Calu3 (cell line): ENCODE measurements at regions not wholly inside any gene's neighbourhood (a gene's known extent, or its start where the extent isn't known, plus 50 kb on each side); places are given as distances from the start of the nearest gene placed in this dataset.
A peak's percentile ranks its signal among the peaks of the same experiment; 100 is the strongest.
"Not testable (repeated sequence)": the region's sequence is repeated elsewhere in the genome, so short reads cannot be mapped to it uniquely, and the experiment has no call there.

Source experiments
- BruUV-seq: library from RNA; stranded (reverse); fragments of 400-500 nt; replicated peaks from 2 replicates; lab custom pipeline; 2021; lab: Mats Ljungman, UMichigan
- CTCF ChIA-PET: fragments of 300-600 bp; sonication (Branson Sonifier 250); formaldehyde crosslinking; loops from one replicate; lab custom pipeline; 2022; ENCODE audit warnings: antibody characterized with exemption; lab: Charles Lee
- DNase-seq: peaks from one replicate; pipeline ENCODE4 v3.0.0; 2022
- H3K27ac Mint-ChIP-seq: one replicate; pipeline ENCODE4 v1.8.0; 2022; ENCODE audit warnings: mixed read lengths; ENCODE audit not compliant: unreplicated experiment
- H3K27me3 Mint-ChIP-seq: one replicate; pipeline ENCODE4 v1.8.0; 2022; ENCODE audit warnings: mixed read lengths; ENCODE audit not compliant: unreplicated experiment
- H3K36me3 Mint-ChIP-seq: one replicate; pipeline ENCODE4 v1.8.0; 2022; ENCODE audit warnings: mild to moderate bottlenecking, moderate library complexity, mixed read lengths; ENCODE audit not compliant: insufficient read depth, unreplicated experiment
- H3K4me1 Mint-ChIP-seq: one replicate; pipeline ENCODE4 v1.8.0; 2022; ENCODE audit warnings: mild to moderate bottlenecking, low read depth, mixed read lengths; ENCODE audit not compliant: unreplicated experiment
- H3K4me3 Mint-ChIP-seq: one replicate; pipeline ENCODE4 v1.8.0; 2022; ENCODE audit warnings: mild to moderate bottlenecking, low read depth, moderate library complexity, mixed read lengths; ENCODE audit not compliant: unreplicated experiment
- H3K9me3 Mint-ChIP-seq: one replicate; pipeline ENCODE4 v1.8.0; 2022; ENCODE audit warnings: low read depth, mixed read lengths; ENCODE audit not compliant: unreplicated experiment
- intact Hi-C: fragments of 100-400 bp; cut with micrococcal nuclease; formaldehyde crosslinking; loops from one replicate; pipeline ENCODE4 v1.10.0; 2022; ENCODE audit not compliant: unreplicated experiment
- TF ChIP-seq, protein P1 (sequence below): fragments of 200-600 bp; IDR thresholded peaks from one replicate; pipeline ENCODE4 v1.8.0; 2022; ENCODE audit warnings: antibody characterized with exemption; ENCODE audit not compliant: unreplicated experiment

DNA sequence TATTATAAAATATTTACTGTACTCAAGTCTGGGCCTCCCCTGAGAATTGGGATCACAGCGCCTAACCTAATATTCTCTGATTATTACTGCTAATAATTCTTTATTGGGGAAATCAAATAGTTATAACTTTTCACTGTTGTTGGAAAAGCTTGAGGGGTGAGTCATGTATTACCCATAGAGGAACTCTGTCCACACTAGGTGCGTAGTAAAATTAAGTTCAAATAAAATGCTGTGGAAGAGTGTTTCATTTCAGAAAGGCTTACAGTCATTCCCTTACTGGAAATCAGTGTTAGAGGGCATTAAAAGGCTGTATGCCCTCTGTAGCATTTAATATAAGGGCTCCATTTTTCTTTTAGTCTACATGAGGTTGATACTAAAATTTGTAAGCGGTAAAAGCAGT lies 135.0 kb upstream of the NFIA start:
- no peaks in the 10 kb centered on the region for H3K9me3 Mint-ChIP-seq
- no peak overlapping the region for H3K4me3 Mint-ChIP-seq
- intact Hi-C loops, result loop anchor here (10.0 kb wide), 1 partner anchor 793 kb away; no protein-coding TSS in a partner anchor
- DNase-seq, result no peak
- CTCF ChIA-PET, result no interaction called here
- TF ChIP-seq, protein P1, sequence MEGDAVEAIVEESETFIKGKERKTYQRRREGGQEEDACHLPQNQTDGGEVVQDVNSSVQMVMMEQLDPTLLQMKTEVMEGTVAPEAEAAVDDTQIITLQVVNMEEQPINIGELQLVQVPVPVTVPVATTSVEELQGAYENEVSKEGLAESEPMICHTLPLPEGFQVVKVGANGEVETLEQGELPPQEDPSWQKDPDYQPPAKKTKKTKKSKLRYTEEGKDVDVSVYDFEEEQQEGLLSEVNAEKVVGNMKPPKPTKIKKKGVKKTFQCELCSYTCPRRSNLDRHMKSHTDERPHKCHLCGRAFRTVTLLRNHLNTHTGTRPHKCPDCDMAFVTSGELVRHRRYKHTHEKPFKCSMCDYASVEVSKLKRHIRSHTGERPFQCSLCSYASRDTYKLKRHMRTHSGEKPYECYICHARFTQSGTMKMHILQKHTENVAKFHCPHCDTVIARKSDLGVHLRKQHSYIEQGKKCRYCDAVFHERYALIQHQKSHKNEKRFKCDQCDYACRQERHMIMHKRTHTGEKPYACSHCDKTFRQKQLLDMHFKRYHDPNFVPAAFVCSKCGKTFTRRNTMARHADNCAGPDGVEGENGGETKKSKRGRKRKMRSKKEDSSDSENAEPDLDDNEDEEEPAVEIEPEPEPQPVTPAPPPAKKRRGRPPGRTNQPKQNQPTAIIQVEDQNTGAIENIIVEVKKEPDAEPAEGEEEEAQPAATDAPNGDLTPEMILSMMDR, result no peak
- peaks cover under 1% of the 10 kb centered on the region for H3K36me3 Mint-ChIP-seq
- peaks cover 21% of the 10 kb centered on the region for H3K27me3 Mint-ChIP-seq
- peaks cover 11% of the 10 kb centered on the region for H3K4me1 Mint-ChIP-seq
- no peak overlapping the region for H3K27ac Mint-ChIP-seq
- no TSS peak for BruUV-seq

DNA sequence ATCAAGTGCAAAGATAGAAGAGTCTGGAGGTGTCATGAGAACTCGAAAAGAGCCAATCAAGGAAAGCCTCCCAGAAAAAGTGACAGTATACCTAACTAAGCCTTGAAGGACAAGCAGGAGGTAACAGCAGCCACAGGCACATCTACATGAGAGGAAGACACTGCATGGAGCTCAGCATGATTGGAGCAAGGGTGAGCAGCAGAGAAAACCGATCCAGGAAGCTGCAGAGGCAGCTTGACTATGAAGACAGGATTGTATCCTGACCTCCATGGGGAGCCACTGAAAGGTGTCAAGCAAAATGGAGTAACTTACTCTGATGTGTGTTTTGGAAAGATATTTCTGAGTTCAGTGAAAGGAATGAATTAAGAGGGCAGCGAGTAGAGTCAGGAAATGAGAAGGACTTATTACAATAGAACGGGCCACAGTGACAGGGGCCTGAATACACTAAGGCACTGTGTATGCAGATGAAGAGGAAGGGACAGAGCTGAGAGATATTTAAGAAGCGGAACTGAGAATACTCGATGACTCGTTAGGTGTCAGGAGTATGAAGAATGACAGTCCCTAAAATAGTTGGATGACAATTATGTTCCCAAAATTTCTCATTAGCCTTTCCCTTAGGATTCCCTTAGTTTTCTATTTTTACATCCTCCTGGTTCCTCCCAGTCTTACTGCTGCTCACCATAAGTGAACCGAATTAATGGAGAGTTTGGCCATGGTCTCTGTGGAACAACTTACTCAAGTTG lies 139.3 kb upstream of the NFIA start:
- Mint-ChIP-seq H3K27ac (peak overlapping the region; percentile 1), H3K4me1 (peaks cover 18% of the 10 kb centered on the region), H3K9me3 (no peaks in the 10 kb centered on the region), H3K4me3 (no peak overlapping the region), H3K36me3 (peaks cover 5% of the 10 kb centered on the region), H3K27me3 (no peaks in the 10 kb centered on the region)
- no TSS peak for BruUV-seq
- no peak for DNase-seq
- CTCF ChIA-PET, result interaction anchor here (0.6 to 1.1 kb wide), 3 partner anchors 18 to 28 kb away, joined by 3 to 4 read pairs (median 4); no protein-coding TSS in a partner anchor
- TF ChIP-seq, protein P1, result no peak
- intact Hi-C loops, result loop anchor here (10.0 kb wide), 1 partner anchor 788 kb away; no protein-coding TSS in a partner anchor

DNA sequence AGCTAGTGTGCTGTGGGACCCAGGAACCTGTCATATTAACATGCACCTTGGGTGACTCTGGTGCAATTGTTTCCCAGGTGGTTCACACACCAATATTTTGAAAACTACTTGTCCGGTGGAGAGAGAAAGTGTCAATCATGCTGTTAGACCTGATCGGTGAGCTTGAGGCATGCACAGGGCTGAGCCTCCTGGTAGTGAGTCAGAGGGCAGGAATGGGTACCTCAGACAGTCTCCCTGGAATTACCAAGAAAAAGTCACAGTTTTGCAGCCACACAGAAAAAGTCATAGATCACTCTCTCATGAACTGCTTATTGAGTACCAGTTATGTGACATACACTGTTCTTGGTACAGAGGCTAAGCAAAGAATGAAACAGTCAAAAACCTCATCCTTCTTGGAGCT lies 140.1 kb upstream of the NFIA start:
- peak; percentile 72 for DNase-seq
- H3K4me1 Mint-ChIP-seq, result peaks cover 18% of the 10 kb centered on the region
- no peaks in the 10 kb centered on the region for H3K27me3 Mint-ChIP-seq
- H3K27ac Mint-ChIP-seq, result no peak overlapping the region
- H3K9me3 Mint-ChIP-seq, result no peaks in the 10 kb centered on the region
- intact Hi-C loops, result loop anchor here (10.0 kb wide), 1 partner anchor 787 kb away; no protein-coding TSS in a partner anchor
- TF ChIP-seq, protein P1, result no peak
- peaks cover 5% of the 10 kb centered on the region for H3K36me3 Mint-ChIP-seq
- CTCF ChIA-PET, result interaction anchor here (0.6 to 1.1 kb wide), 3 partner anchors 19 to 27 kb away, joined by 3 to 4 read pairs (median 4); no protein-coding TSS in a partner anchor
- no TSS peak for BruUV-seq
- H3K4me3 Mint-ChIP-seq, result no peak overlapping the region

DNA sequence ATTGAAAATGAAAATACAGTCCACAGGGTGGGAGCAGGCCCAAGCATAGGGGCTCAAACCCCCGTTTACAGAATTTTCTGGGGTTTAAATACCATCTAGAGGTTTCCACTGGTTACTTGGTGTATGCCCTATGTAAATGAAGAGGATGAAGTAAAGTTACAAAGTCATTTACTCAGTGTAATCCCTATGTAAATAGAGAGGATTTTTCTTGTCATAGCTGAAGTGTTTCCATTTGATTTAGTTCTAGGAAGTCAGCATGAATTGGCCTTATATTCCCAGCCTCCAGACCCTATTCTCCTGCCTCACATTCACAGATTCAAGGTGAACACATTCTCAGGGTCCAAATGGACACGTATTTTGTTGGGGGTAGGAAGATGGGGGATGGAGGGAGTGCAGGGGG lies 141.7 kb upstream of the NFIA start:
- H3K9me3 Mint-ChIP-seq, CTCF ChIA-PET, BruUV-seq, H3K4me3 Mint-ChIP-seq, H3K36me3 Mint-ChIP-seq, H3K27me3 Mint-ChIP-seq, DNase-seq, H3K27ac Mint-ChIP-seq: not testable (repeated sequence)
- intact Hi-C loops, result loop anchor here (10.0 kb wide), 1 partner anchor 786 kb away; no protein-coding TSS in a partner anchor
- peaks cover 18% of the 10 kb centered on the region for H3K4me1 Mint-ChIP-seq
